ENCODE measurements at regions not wholly inside any gene's neighbourhood (a gene's known extent, or its start where the extent isn't known, plus 50 kb on each side); places are given as distances from the start of the nearest gene placed in this dataset.

DNA sequence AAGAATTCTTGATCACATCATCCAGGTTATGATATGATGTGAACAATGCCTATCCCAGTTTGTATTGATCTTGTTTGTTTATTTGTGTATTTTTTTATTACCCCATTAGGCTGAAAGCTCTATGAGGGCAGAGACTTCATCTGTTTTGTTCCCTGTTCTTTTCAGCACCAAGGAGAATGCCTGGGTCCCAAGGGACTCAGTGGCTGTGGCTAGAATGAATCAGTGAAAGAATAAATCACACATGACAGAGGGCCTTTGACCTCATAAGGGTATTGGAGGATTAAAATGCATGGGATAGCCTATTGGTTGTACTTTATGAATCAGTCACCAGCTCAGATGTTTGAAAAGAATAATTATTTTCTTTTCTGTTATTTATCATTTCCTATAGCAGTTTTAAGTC is 292.2 kb downstream of the GAS1 start:
- Histone ChIP-seq H3K4me3 (ENCODE audit: low read length in 2 of 2) (no peak overlapping the region), H3K4me1 (ENCODE audit: control insufficient read depth, insufficient read depth, low read length) (no peaks in the 10 kb centered on the region), H3K9me3 (ENCODE audit: control insufficient read depth in 2 of 2, low read length in 2 of 2) (no peaks in the 10 kb centered on the region), H3K27me3 (ENCODE audit: control insufficient read depth in 1 of 2, insufficient read depth in 2 of 2, low read length in 2 of 2) (no peaks in the 10 kb centered on the region), H3K27ac (ENCODE audit: low read length) (no peak overlapping the region), H3K36me3 (ENCODE audit: control insufficient read depth in 2 of 2, insufficient read depth in 2 of 2, low read length in 2 of 2) (no peaks in the 10 kb centered on the region), H3K9ac (ENCODE audit: low read length in 2 of 2) (no peak overlapping the region)

DNA sequence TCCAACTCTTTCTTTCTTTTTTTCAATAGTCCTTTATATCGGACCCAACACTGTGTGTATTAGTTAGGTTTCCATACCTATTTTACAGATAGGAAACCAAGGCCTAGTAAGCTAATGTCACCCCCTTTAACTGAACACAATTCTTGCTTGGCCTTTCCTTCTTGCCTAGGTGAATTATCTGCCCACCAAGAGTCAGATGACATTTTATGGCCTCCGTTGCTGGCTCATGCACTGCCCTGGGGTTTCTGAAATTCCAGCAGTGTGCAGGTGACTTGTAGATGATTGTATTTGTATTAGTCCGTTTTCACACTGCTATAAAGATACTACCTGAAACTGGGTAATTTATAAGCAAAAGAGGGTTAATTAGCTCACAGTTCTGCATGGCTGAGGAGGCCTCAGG is 293.8 kb downstream of the GAS1 start:
- Histone ChIP-seq H3K4me3 (ENCODE audit: low read length in 2 of 2) (no peak overlapping the region), H3K9ac (ENCODE audit: low read length in 2 of 2) (no peak overlapping the region), H3K4me1 (ENCODE audit: control insufficient read depth, insufficient read depth, low read length) (no peaks in the 10 kb centered on the region), H3K27me3 (ENCODE audit: control insufficient read depth in 1 of 2, insufficient read depth in 2 of 2, low read length in 2 of 2) (no peaks in the 10 kb centered on the region), H3K9me3 (ENCODE audit: control insufficient read depth in 2 of 2, low read length in 2 of 2) (no peaks in the 10 kb centered on the region), H3K36me3 (ENCODE audit: control insufficient read depth in 2 of 2, insufficient read depth in 2 of 2, low read length in 2 of 2) (no peaks in the 10 kb centered on the region), H3K27ac (ENCODE audit: low read length) (no peak overlapping the region)

DNA sequence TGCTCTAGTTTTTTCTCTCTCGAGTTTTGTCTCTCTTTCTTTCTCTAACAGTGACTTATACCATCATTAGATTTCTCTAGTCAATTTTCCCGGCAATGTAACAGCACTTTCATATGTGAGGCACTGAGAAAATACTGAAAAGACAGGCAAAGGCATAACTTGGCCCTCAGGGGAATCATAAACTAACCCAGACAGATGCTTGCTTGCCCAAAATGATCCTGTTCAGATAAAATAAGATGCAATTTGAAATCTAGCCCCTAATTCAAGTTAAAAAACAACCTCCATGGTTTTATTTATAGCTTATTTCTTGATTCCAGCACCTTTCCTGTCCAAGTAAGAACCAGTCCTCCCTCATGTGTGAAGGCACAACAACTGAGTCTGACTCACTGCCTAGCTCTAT is 294.6 kb downstream of the GAS1 start:
- Histone ChIP-seq H3K4me1 (ENCODE audit: control insufficient read depth, insufficient read depth, low read length) (no peaks in the 10 kb centered on the region), H3K27ac (ENCODE audit: low read length) (no peak overlapping the region), H3K27me3 (ENCODE audit: control insufficient read depth in 1 of 2, insufficient read depth in 2 of 2, low read length in 2 of 2) (no peaks in the 10 kb centered on the region), H3K9me3 (ENCODE audit: control insufficient read depth in 2 of 2, low read length in 2 of 2) (no peaks in the 10 kb centered on the region), H3K9ac (ENCODE audit: low read length in 2 of 2) (no peak overlapping the region), H3K4me3 (ENCODE audit: low read length in 2 of 2) (no peak overlapping the region), H3K36me3 (ENCODE audit: control insufficient read depth in 2 of 2, insufficient read depth in 2 of 2, low read length in 2 of 2) (no peaks in the 10 kb centered on the region)

GRCh38 chr9:86649913-86650312 is 295.7 kb upstream of the TUT7 start:
- Histone ChIP-seq H3K9me3 (ENCODE audit: control insufficient read depth in 2 of 2, low read length in 2 of 2) (no peaks in the 10 kb centered on the region), H3K27ac (ENCODE audit: low read length) (no peak overlapping the region)

GRCh38 chr9:86648828-86649170 is 294.6 kb upstream of the TUT7 start:
- H3K9ac ChIP-seq (ENCODE audit: low read length in 2 of 2) = no peak overlapping the region
- no peak overlapping the region for H3K27ac ChIP-seq (ENCODE audit: low read length)
- no peaks in the 10 kb centered on the region for H3K9me3 ChIP-seq (ENCODE audit: control insufficient read depth in 2 of 2, low read length in 2 of 2)
- no peaks in the 10 kb centered on the region for H3K4me1 ChIP-seq (ENCODE audit: control insufficient read depth, insufficient read depth, low read length)
- H3K4me3 ChIP-seq (ENCODE audit: low read length in 2 of 2) = no peak overlapping the region
- no peaks in the 10 kb centered on the region for H3K27me3 ChIP-seq (ENCODE audit: control insufficient read depth in 1 of 2, insufficient read depth in 2 of 2, low read length in 2 of 2)
- H3K36me3 ChIP-seq (ENCODE audit: control insufficient read depth in 2 of 2, insufficient read depth in 2 of 2, low read length in 2 of 2) = no peaks in the 10 kb centered on the region

More at GRCh38 chr9:86649913-86650312, 295.7 kb upstream of the TUT7 start:
- Histone ChIP-seq H3K4me3 (ENCODE audit: low read length in 2 of 2) (no peak overlapping the region), H3K36me3 (ENCODE audit: control insufficient read depth in 2 of 2, insufficient read depth in 2 of 2, low read length in 2 of 2) (no peaks in the 10 kb centered on the region), H3K27me3 (ENCODE audit: control insufficient read depth in 1 of 2, insufficient read depth in 2 of 2, low read length in 2 of 2) (no peaks in the 10 kb centered on the region), H3K4me1 (ENCODE audit: control insufficient read depth, insufficient read depth, low read length) (no peaks in the 10 kb centered on the region), H3K9ac (ENCODE audit: low read length in 2 of 2) (no peak overlapping the region)

GRCh38 chr9:86648156-86648827 is 294.1 kb upstream of the TUT7 start:
- Histone ChIP-seq H3K27me3 (ENCODE audit: control insufficient read depth in 1 of 2, insufficient read depth in 2 of 2, low read length in 2 of 2) (no peaks in the 10 kb centered on the region), H3K4me3 (ENCODE audit: low read length in 2 of 2) (no peak overlapping the region), H3K4me1 (ENCODE audit: control insufficient read depth, insufficient read depth, low read length) (no peaks in the 10 kb centered on the region), H3K9me3 (ENCODE audit: control insufficient read depth in 2 of 2, low read length in 2 of 2) (no peaks in the 10 kb centered on the region), H3K9ac (ENCODE audit: low read length in 2 of 2) (no peak overlapping the region), H3K36me3 (ENCODE audit: control insufficient read depth in 2 of 2, insufficient read depth in 2 of 2, low read length in 2 of 2) (no peaks in the 10 kb centered on the region), H3K27ac (ENCODE audit: low read length) (no peak overlapping the region)

DNA sequence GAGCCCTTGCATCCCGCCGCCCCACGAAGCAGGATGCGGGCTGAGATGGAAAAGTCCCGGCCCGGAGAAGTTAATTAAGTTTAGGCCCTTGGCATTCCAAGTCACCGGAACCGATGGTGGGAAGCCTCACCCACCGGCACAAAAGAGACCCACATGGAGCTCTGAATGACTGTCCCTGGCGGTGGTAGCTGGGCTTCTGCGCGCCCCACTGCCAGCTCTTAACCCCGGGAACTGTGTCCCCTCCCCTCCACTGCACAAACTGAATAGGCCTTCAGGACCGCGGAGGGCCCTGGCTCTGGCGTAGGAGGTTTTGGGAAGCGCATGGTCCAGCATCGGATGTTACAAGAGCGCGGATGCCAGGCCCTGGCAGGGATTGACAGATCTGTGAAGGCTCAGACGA is 291.1 kb upstream of the TUT7 start:
- Histone ChIP-seq H3K4me3 (ENCODE audit: low read length in 2 of 2) (no peak overlapping the region), H3K4me1 (ENCODE audit: control insufficient read depth, insufficient read depth, low read length) (no peaks in the 10 kb centered on the region), H3K36me3 (ENCODE audit: control insufficient read depth in 2 of 2, insufficient read depth in 2 of 2, low read length in 2 of 2) (no peaks in the 10 kb centered on the region), H3K9ac (ENCODE audit: low read length in 2 of 2) (no peak overlapping the region), H3K9me3 (ENCODE audit: control insufficient read depth in 2 of 2, low read length in 2 of 2) (no peaks in the 10 kb centered on the region), H3K27me3 (ENCODE audit: control insufficient read depth in 1 of 2, insufficient read depth in 2 of 2, low read length in 2 of 2) (no peaks in the 10 kb centered on the region), H3K27ac (ENCODE audit: low read length) (no peak overlapping the region)

DNA sequence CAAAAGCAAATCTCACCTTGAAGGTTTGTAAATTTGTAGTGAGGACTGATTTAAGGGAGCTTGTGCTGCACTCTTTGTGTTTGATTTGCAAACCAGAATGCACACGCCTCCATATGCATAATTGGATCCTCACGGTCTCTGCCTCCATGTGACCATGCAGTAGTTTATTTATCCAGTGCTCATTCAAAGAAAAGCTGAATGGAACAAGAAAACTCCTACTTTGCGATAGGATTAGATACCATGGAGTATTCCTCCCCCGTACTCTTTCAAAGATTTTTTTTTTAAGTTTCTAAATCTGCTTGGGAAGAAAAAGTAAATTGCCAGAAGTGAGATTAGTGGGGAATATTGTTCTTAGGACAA is 290.4 kb upstream of the TUT7 start:
- Histone ChIP-seq H3K4me3 (ENCODE audit: low read length in 2 of 2) (no peak overlapping the region), H3K27ac (ENCODE audit: low read length) (no peak overlapping the region), H3K4me1 (ENCODE audit: control insufficient read depth, insufficient read depth, low read length) (no peaks in the 10 kb centered on the region), H3K9ac (ENCODE audit: low read length in 2 of 2) (no peak overlapping the region), H3K36me3 (ENCODE audit: control insufficient read depth in 2 of 2, insufficient read depth in 2 of 2, low read length in 2 of 2) (no peaks in the 10 kb centered on the region), H3K27me3 (ENCODE audit: control insufficient read depth in 1 of 2, insufficient read depth in 2 of 2, low read length in 2 of 2) (no peaks in the 10 kb centered on the region), H3K9me3 (ENCODE audit: control insufficient read depth in 2 of 2, low read length in 2 of 2) (no peaks in the 10 kb centered on the region)

DNA sequence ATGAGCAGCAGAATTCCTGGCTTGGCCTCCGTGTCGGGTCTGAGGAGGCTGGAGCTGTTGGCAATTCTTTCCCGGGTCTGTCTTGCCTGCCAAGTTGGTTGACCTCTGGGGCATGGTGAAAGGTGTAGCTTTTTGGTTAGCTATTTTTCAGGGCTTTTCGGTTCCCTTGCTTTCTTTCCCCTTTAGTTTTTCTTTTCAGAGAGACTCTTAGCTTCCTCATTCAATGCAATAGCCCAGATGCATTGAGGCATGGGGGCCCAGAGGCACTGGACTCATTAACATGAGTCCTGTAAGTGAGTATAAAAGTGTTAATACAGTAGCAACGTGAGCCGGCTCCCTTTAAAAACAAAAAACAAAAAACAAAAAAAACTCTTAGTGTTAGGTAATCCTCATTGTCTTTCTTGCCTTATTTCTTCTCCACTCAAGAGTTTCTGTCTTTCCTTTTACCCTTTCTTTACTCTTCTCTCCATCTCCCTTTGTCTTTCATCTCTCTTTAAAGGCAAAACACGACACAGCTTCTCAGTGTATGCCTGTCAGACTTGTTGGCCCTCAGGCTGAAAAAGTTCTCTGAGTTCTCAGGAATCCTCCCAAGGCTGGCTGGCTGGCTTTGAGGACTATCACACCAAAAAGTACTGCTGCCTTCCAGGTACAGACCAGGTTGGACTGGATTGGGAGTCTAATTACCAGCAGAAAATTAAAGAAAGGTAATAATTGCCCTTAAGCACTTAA is 289.9 kb upstream of the TUT7 start:
- no peaks in the 10 kb centered on the region for H3K9me3 ChIP-seq (ENCODE audit: control insufficient read depth in 2 of 2, low read length in 2 of 2)
- no peak overlapping the region for H3K27ac ChIP-seq (ENCODE audit: low read length)
- H3K4me3 ChIP-seq (ENCODE audit: low read length in 2 of 2) = no peak overlapping the region
- no peaks in the 10 kb centered on the region for H3K27me3 ChIP-seq (ENCODE audit: control insufficient read depth in 1 of 2, insufficient read depth in 2 of 2, low read length in 2 of 2)
- no peak overlapping the region for H3K9ac ChIP-seq (ENCODE audit: low read length in 2 of 2)
- H3K36me3 ChIP-seq (ENCODE audit: control insufficient read depth in 2 of 2, insufficient read depth in 2 of 2, low read length in 2 of 2) = no peaks in the 10 kb centered on the region
- no peaks in the 10 kb centered on the region for H3K4me1 ChIP-seq (ENCODE audit: control insufficient read depth, insufficient read depth, low read length)

DNA sequence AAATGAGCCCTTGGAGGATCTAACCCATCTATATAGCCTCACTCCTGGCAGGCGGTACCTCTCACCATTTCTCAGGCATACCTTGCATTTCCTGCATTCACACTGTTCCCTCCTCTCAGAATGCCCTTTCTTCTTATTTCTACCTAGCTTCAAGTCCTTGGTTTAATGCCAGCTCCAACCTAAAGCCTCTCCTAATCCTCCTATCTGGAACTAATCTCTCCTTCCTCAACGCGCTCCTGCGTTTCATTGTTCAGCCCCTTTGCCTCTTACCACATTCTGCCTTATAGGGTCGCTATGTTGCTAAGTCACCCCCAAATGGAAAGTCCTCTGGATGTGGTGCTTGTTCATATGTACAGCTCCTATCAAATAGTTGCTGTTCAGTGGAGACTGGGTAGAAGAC is 288.5 kb upstream of the TUT7 start:
- no peak overlapping the region for H3K4me3 ChIP-seq (ENCODE audit: low read length in 2 of 2)
- no peaks in the 10 kb centered on the region for H3K9me3 ChIP-seq (ENCODE audit: control insufficient read depth in 2 of 2, low read length in 2 of 2)
- H3K36me3 ChIP-seq (ENCODE audit: control insufficient read depth in 2 of 2, insufficient read depth in 2 of 2, low read length in 2 of 2) = no peaks in the 10 kb centered on the region
- no peaks in the 10 kb centered on the region for H3K27me3 ChIP-seq (ENCODE audit: control insufficient read depth in 1 of 2, insufficient read depth in 2 of 2, low read length in 2 of 2)
- no peak overlapping the region for H3K27ac ChIP-seq (ENCODE audit: low read length)
- no peaks in the 10 kb centered on the region for H3K4me1 ChIP-seq (ENCODE audit: control insufficient read depth, insufficient read depth, low read length)
- no peak overlapping the region for H3K9ac ChIP-seq (ENCODE audit: low read length in 2 of 2)

DNA sequence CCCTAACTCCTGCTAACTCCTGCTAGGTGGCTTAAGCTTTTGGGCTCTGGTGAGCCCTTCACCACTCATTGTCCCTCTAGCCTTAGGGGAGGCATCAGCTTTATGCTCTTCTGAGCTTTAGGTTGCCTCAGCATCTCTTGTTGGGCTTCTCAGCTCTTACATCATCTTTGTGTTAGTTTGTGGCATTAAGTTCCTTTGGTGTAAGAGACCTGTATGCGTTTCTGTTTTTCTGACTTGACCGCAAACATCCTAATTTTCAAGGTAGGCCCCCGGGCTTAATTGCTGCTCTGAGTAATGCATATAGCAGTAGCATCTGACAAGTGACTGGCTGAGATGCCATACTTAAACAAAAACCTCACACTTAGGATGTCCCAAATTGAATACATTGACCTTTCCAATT is 287.8 kb upstream of the TUT7 start:
- no peak overlapping the region for H3K9ac ChIP-seq (ENCODE audit: low read length in 2 of 2)
- H3K36me3 ChIP-seq (ENCODE audit: control insufficient read depth in 2 of 2, insufficient read depth in 2 of 2, low read length in 2 of 2) = no peaks in the 10 kb centered on the region
- H3K9me3 ChIP-seq (ENCODE audit: control insufficient read depth in 2 of 2, low read length in 2 of 2) = no peaks in the 10 kb centered on the region
- no peaks in the 10 kb centered on the region for H3K27me3 ChIP-seq (ENCODE audit: control insufficient read depth in 1 of 2, insufficient read depth in 2 of 2, low read length in 2 of 2)
- no peaks in the 10 kb centered on the region for H3K4me1 ChIP-seq (ENCODE audit: control insufficient read depth, insufficient read depth, low read length)
- H3K27ac ChIP-seq (ENCODE audit: low read length) = no peak overlapping the region
- H3K4me3 ChIP-seq (ENCODE audit: low read length in 2 of 2) = no peak overlapping the region
